Adipose tissue (tissue), 3 donors: ENCODE measurements at regions not wholly inside any gene's neighbourhood (a gene's known extent, or its start where the extent isn't known, plus 50 kb on each side); places are given as distances from the start of the nearest gene placed in this dataset.

Source experiments
- H3K27ac ChIP-seq: one replicate; pipeline ENCODE4 v1.5.1; 2013; ENCODE audit warnings: low read depth, low read length
- WGBS, 3 donors: extraction: QIAGEN DNeasy Blood & Tissue Kit; methylation state at CpG; one replicate each; pipeline ENCODE4 v1.1.7; 2013; 5-methylcytosine and 5-hydroxymethylcytosine counted together
- donor health status: healthy with polysubstance abuse.
- donor health status: Bipolar disorder and iron deficiency.
- donor health status: healthy.

DNA sequence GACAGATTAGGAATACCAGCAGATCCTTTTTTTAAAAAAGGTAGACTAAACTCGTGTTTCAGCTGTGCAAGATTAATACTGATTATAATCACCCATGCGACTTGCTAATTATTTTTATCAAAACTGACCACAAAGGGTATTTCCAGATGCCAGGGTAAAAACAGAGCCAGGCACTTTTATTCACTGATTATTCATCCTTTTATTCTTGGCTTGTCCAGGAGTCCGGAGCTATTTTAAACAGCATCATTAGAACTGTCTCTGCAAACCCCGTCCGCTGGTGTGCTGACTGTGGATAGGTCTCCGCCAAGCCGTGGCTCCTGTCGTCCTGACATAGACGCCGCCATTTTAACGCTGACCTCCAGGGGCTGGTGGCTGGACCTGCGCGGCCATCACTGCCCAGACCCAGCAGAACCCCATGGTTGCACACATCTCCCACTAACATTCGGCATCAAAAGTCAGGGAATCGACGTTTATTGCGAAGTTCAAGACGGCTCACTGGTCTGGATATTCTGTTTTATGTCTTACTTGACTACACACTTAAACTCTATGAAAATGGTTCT is 364.8 kb downstream of the THBS2 start:
- H3K27ac ChIP-seq: no peak overlapping the region
- 87 to 92% (median 91%) methylated on average over 18 of the region's 18 CpGs for WGBS, 3 donors

DNA sequence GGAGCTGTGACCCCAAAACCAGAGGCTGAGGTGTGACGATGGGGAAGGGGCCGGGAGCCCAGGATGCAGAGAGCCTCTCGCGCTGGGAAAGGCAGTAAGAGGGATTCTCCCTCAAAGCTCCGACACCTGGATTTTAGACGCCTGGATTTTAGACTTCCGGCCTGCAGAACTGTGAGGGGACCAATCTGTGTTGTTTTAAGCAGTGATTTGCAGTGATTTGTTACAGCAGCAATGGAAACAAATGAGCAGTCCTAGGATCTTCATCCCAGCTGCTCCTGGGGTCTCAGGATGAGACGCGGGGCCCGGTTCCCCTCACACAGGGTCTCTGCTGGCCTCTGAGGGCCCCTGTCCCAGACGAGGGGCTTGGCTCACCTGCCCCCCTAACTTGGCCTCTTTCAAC is 365.5 kb downstream of the THBS2 start:
- H3K27ac ChIP-seq: no peak overlapping the region
- 87 to 91% (median 91%) methylated on average over 11 of the region's 11 CpGs for WGBS, 3 donors

DNA sequence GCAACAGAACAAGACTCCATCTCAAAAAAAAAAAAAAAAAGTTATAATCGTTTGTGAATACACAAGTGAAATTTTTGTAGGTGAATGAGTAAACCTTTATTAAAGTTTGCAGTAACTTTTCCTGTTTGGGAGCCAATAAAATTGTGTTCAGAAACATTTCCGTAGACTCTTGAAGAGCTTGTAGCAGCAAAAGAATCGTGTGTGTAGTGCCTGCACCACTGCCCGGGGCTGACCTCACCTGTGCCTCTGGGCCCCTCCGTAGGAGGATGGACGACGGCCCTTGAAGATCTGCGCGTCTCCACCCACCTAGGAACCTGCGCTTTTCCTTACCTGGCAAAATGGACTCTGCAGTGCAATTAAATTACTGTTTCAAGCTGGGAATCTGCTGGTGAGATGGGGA is 366.0 kb downstream of the THBS2 start:
- H3K27ac ChIP-seq: no peak overlapping the region
- 81 to 88% (median 88%) methylated on average over 10 of the region's 10 CpGs for WGBS, 3 donors

DNA sequence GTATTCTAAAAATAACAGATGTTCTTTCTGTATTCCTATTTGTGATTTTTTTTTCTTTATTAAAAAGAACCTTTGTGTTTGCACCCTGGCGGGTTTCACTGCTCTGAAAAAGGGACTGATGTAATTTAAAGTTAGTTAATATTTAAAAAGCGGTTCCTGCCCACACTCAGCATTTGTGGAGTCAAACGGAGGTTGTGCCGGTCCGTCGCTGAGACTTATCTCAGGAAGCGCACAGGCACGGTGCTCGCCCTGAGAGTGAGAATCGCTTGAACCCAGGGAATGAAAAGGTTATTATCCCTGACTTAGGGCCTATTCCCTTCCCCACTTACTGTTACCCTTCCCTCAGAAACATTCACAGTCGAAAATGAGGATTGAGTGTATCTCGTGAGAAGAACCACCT is 366.7 kb downstream of the THBS2 start:
- WGBS, 3 donors: 41 to 89% (median 83%) methylated on average over 12 of the region's 12 CpGs
- no peak overlapping the region for H3K27ac ChIP-seq

DNA sequence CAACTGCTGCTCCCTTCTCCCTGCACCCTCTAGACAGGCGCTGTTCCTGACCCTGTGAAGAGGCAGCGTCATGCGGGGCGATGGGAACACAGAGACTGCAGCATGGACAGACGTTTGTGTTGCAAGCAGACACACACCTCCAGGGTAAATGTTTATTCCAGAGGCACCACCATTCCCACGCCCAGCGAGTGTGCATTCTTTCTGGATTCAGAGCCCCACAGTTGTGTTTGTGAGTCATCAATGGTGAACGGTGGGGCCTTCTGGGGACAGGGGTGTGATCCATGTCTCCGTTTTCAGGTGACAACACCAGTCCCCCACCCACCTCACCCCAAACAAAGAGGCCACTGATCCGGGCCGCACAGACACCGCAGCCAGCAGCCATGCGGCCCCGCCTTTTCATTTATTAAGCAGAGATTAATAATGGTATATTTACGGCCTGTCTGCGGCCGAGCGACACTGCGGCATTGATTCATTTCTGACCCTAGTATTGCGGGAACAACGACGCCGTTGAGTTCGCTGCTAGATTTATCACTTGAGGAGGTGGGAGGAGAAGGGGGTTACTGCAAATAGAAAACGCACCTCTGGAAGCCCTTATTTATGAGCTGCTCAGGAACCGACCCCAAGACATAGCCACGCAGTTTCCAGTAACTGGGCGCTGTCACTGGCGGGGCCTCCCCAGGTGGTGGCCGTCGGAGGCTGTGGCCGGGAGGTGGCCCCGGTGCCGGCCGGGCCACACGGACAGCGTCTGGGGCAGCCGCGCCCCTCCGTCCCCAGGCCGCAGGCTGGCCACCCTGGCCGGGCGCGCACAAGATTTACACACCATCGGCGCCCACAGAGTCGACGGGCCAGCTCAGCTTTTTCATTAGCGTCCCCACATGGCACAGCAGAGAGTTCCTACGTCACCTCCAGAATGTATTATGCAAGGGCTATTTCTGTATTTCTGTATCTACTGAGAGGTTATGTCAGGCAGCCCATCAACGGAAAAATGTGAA is 367.6 kb downstream of the THBS2 start:
- 70 to 92% (median 90%) methylated on average over 50 to 51 of the region's 51 CpGs for WGBS, 3 donors
- H3K27ac ChIP-seq: no peak overlapping the region

DNA sequence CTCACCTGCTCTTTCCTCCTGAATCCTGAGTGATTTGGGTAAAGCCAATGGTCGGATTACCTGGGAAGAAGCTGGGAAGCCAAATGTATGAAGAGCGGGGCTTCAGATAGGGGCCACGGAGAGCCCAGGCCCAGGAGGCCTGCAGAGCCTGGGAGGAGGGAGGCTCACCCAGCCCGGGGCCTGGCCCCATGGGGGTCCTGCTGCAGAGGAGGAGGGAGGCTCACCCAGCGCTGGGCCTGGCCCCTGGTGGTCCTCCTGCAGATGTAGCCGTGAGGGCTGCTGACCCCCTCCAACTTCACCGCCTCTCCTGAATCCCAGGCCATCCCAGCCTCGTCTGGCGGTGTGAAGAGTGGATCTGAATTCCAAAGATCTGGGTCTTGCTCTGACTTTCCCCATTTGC is 368.4 kb downstream of the THBS2 start:
- H3K27ac ChIP-seq: no peak overlapping the region
- 83 to 91% (median 85%) methylated on average over 9 of the region's 9 CpGs for WGBS, 3 donors

DNA sequence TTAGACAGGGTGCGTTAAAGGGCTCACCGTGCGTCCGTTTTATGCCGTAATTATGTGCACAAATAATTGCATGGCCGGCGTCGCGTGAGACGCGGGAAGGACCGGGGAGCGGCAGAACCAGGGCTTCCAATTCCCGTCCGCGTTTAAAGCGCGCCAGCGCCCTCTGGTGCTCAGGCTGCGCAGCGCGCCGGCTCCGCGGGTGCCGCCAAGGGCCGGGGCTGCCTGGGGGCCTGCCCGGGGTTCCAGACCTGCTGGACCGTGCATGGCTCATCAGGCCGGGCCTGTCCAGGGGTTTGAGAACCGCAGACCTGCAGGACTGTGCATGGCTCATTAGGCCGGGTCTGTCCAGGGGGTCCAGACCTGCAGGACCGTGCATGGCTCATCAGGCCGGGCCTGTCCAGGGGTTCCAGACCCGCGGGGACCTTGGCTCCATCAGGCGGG is 369.0 kb downstream of the THBS2 start:
- WGBS, 3 donors: 15 to 17% (median 16%) methylated on average over 37 of the region's 37 CpGs

DNA sequence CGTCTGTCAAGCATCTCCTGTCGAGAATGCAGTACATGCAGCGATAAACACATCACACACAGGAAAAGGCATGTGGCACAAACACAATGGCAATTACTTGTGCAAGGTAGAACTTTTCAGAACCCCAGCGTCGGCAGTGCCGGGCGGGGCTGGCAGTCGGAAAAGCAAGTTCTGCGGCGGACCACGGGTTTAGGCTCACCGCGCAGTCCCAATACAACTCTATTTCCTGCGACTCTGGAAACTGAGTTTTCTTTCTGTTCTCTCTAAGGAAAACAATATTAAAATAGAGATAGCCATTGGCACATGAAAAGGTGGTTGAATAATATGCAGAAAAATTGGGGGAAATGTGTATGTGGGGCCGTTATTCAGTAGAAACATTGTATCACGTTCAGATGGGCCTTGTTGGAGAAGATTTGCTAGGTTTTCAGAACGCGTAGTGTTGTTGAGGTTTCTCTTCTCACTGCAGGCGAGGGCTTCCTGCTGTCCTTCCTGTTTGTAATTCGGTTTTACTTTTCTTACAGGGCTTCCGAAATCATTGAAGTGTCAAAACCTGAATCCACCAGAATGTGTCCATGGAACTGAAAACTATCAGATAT is 369.5 kb downstream of the THBS2 start:
- WGBS, 3 donors: 69 to 77% (median 73%) methylated on average over 21 of the region's 21 CpGs
- H3K27ac ChIP-seq: no peak overlapping the region

More for the DNA sequence above, 369.0 kb downstream of the THBS2 start:
- no peak overlapping the region for H3K27ac ChIP-seq

DNA sequence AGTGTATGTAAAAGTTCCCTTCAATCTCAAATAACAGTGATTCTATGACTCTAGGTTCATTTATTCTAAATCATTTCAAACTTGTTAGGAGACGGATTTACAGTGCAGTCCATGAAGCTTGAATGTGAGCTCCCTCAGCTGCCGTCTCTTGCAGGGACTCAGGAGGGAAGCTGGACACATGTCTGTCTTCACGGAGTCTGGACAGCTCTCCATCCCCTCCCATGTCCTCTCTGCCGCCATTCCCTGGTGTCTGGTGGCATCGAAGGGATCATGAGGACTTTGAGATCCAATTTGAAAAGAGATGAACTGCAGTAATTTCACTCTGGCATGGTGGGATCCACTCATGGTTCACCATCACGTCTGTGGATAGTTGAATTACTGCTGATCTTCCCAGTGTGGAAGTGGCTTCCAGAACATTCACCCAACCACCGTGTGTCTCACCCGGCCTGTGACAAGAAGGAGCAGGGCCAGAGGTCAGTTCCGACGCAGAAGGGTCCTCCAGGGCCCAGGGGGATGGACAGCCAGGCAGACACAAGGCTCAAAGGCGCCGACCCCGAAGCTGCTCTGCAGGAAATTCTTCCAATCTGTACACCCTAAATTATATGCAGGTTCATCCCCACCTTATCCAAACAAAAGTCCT is 370.1 kb downstream of the THBS2 start:
- WGBS, 3 donors: 85 to 94% (median 92%) methylated on average over 13 of the region's 13 CpGs
- H3K27ac ChIP-seq: no peak overlapping the region

DNA sequence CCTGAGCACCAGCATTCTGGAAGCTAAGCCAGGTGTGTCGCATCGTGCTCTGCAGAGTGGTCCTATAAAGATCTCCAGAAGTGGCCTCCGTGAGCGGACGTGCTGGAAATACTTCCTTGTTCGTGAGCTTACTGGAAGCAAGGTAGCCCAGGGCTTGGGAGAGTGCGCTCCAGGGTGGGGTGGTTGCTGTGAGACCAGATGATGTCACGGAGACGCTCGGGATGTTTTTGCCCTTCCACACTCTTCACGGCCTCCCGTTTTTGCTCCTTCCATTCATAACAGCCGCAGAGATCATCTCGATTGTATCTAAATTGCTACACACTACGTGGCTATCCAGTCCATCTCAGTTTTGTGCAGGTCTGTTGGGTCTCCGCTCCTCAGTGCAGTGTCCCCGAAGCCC is 373.4 kb downstream of the THBS2 start:
- WGBS, 3 donors: 78 to 82% (median 82%) methylated on average over 17 of the region's 17 CpGs

DNA sequence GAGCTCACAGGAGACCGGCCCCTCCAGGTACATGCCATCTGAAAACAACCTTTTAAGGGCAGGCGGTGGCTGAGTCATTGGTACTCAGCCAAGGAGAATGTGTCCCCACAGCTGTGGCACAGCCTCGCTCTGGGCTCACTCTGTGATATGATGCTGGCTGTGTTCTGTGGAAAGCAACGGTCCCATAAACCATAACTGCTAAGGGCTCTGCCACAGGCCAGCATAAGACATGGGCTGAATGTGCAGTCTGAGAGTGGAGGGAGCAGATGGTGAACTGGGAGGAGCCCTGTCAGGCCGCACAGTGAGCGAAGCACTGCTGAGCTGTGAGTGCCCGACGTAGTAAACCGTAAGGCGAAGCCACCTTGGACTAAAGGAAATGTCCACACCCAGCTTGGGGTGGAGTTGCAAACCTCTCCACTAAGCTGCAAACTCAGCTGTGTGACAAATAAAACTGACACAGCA is 375.8 kb downstream of the THBS2 start:
- WGBS, 3 donors: 41 to 58% (median 54%) methylated on average over 10 of the region's 10 CpGs
- no peak overlapping the region for H3K27ac ChIP-seq

More for the DNA sequence above, 373.4 kb downstream of the THBS2 start:
- no peak overlapping the region for H3K27ac ChIP-seq

DNA sequence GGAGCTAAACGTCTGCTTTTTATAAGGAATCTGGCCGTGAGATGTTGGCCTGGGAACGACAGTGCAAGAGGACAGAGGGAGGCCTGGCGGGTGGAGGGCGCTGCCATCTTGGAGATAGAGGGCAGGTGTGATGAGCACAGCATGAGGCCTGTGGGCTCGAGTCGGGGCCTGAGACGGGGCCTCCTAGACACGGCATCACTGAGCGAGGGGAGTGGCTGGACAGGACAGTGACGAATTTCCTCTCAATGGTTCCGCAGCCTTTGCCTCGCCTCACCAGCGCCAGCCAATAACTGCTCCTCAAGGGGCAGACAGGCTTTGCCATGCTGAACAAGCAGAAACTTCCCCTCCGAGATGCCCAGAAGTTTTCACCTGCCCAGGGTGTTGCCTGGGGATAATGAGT is 376.7 kb downstream of the THBS2 start:
- no peak overlapping the region for H3K27ac ChIP-seq
- WGBS, 3 donors: 76 to 89% (median 87%) methylated on average over 15 of the region's 15 CpGs

DNA sequence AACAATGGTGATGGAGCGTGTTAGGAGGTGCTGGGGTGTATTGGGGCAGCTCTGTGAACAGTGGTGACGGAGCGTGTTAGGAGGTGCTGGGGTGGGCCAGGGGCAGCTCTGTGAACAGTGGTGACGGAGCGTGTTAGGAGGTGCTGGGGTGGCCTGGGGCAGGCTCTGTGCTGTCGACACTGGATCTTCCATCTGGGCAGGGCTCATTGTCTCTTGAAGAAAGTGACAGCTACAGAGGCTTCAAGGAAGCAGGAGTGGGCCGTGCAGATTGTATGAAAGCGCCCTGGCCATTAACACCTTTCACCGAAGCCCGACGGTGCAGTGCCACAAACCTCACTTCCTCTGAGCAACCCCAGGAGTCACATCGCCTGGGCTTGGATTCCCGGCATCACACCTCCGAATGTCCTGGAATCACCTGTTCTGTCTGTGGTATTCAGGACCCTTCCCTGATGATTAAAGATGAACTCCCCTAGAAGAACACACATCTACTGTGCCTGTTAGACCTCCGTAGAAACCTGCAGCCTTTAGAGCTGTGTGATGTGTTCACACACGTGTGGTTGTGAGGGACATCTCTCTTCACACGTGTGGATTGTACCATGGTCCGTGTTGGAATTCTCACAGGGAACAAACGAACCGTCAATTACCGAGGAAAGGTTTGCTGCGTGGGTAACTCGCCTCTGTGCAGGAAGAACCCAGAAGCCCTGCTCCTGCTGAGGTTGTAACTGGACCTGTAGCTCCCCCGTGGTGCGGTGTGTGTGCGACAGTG is 377.7 kb downstream of the THBS2 start:
- WGBS, 3 donors: 90 to 92% (median 92%) methylated on average over 26 of the region's 26 CpGs
- H3K27ac ChIP-seq: no peak overlapping the region

DNA sequence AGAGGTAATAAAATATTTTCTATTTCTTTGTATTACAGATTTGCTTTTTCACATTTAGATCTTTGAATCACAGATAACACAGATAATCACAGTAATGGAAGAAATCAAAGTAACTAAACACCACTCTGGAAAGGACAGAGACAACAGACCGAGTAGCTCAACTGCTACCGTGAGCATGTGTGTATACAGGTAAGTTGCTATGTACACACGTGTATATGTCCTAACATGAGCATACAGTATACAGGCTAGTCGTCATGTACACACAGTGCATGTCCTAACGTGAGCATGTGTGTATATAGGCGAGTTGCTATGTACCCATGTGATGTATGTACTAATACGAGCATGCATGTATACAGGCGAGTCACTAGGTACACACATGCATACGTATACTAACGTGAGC is 379.0 kb downstream of the THBS2 start:
- 92 to 94% (median 93%) methylated on average over 10 of the region's 10 CpGs for WGBS, 3 donors

DNA sequence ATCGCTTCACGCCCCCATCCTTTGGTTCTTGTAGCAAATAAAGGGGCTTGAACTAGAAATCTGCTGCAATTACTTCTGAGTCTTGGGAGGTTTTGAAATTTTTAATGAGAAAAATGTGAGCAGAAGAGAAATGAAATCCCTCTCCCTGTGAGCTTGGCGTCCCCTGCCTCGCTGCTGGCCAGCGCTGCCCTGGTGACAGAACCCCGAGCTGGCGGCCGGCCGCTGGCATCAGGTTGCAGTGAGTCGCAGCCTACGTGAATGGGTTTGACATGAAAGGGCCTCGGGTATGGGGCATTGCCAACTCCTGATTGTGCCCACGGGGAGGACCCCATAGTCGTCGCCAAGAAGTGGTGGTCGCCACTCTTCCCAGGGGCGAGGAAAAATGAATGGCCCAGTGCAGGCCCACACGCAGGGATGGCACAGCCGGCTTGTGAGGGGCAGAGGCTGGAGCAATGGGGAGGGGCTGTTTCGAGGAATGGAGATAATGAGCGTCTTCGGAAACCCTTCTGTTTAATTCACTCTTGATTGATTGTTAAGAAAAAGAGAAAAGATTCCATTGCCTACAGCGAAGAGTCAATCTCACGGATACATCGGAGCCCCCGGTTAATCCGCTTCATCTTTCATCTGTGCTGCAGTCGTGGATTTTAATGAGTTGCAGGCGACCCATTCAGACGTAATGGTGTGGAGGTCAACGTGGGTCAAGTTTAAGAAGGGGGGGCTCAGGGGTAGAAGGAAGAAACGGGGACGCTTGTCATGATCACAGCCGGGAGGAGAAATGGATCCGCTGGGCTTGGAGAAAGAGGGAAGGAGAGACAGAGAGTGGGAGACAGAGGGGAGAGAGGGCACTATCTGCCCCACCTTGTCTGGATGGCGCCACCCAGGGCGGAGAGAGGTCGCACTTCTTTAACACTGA is 380.1 kb downstream of the THBS2 start:
- H3K27ac ChIP-seq: no peak overlapping the region
- 82 to 89% (median 86%) methylated on average over 38 of the region's 38 CpGs for WGBS, 3 donors

More for the DNA sequence above, 379.0 kb downstream of the THBS2 start:
- no peak overlapping the region for H3K27ac ChIP-seq

DNA sequence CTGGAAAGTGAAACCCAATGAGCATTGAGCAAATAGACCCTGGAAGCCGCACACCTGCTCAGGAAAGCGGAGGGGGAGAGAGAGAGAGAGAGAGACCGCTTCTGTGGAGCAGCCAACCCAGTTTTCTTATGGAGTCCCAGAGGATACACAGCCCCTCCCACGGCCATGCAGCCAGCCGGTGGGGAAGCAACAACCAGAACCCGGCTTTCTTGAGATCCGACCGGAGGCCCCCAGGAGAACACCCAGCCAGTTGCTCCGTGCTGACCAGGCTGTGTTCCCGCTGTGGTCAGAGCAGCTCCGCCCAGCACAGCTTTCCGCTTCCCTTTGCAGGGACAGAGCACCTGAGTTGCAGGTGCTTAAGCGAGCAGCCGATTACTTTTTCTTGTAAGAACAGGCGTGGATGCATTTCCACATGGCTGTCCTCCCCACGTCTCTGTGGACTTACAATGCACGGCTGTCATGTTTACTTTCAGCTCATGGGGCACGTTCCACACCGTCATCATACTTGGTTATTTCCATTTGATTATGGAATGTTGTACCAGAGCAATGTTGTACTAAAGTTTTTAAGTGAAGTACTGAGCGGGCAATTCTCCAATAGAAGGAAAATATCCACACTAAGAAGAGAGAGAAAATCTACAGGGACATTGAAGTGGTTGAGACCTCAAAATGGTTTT is 381.9 kb downstream of the THBS2 start:
- H3K27ac ChIP-seq: no peak overlapping the region
- WGBS, 3 donors: 30 to 45% (median 40%) methylated on average over 19 to 20 of the region's 20 CpGs

DNA sequence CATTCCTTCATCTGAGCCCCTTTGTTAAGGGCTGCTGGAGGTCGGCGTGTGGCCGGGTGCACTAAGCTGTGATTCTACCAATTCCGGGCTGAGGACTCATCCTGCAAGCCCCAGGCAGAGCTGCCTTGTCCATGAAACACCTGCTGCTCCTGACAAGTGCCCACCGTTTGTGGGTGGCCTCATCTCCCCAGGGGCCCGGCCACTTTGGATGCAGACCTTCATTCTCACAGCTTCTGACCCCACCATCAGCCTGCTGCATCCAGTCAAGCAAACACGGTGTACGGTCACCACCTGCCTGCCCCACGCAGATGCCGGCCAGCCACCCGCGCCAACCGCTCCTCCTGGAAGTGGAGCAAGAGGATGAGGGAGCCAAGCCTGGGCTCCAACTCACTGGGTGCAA is 382.7 kb downstream of the THBS2 start:
- WGBS, 3 donors: 72 to 77% (median 73%) methylated on average over 13 of the region's 13 CpGs
- H3K27ac ChIP-seq: no peak overlapping the region
